22Rv1 (cell line): ENCODE measurements at regions not wholly inside any gene's neighbourhood (a gene's known extent, or its start where the extent isn't known, plus 50 kb on each side); places are given as distances from the start of the nearest gene placed in this dataset.

ENCODE experiments used
- ZFX ChIP-seq: fragments of 450-650 bp; IDR thresholded peaks from 2 replicates; pipeline ENCODE4 v1.6.1; 2017; ENCODE audit warnings: antibody characterized with exemption, borderline replicate concordance
- TF ChIP-seq, protein P1 (sequence below): fragments of 450-650 bp; IDR thresholded peaks from 2 replicates; pipeline ENCODE4 v1.5.1; 2017; ENCODE audit warnings: mild to moderate bottlenecking

DNA sequence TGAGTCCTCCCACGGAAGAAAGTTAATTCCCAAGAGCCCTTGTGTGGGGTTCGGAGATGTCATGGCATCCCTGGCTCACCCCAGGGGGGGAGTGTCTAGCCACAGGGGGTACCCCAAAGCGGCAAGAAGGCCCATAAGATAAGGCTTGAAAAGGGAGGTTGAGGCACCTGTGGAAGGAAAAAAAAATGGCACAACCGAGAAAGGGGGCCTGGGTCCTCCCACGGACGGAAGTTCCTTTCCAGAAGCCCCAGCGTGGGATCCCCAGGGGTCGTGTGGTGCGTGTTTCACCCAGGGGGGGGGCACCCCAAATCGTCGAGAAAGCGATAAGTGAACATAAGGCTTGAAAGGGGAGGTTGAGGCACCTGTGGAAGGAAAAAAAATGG, 266.7 kb downstream of the ALG10 start:
- TF ChIP-seq, protein P1, sequence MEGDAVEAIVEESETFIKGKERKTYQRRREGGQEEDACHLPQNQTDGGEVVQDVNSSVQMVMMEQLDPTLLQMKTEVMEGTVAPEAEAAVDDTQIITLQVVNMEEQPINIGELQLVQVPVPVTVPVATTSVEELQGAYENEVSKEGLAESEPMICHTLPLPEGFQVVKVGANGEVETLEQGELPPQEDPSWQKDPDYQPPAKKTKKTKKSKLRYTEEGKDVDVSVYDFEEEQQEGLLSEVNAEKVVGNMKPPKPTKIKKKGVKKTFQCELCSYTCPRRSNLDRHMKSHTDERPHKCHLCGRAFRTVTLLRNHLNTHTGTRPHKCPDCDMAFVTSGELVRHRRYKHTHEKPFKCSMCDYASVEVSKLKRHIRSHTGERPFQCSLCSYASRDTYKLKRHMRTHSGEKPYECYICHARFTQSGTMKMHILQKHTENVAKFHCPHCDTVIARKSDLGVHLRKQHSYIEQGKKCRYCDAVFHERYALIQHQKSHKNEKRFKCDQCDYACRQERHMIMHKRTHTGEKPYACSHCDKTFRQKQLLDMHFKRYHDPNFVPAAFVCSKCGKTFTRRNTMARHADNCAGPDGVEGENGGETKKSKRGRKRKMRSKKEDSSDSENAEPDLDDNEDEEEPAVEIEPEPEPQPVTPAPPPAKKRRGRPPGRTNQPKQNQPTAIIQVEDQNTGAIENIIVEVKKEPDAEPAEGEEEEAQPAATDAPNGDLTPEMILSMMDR, result no peak
- TF ChIP-seq ZFX, result no peak
